Posterior cingulate gyrus (tissue), 11 donors: ENCODE measurements at regions not wholly inside any gene's neighbourhood (a gene's known extent, or its start where the extent isn't known, plus 50 kb on each side); places are given as distances from the start of the nearest gene placed in this dataset.

Source experiments
- DNase-seq, 10 donors: peaks; one replicate each; pipeline versions ENCODE4 v3.0.0 to v3.0.0-alpha.2; 2020 to 2021; ENCODE audit warnings: mixed read lengths in 3 of 10
- intact Hi-C: fragments of 100-400 bp; cut with DNase I; formaldehyde crosslinking; loops from one replicate; pipeline ENCODE4 v1.15.1; 2023

DNA sequence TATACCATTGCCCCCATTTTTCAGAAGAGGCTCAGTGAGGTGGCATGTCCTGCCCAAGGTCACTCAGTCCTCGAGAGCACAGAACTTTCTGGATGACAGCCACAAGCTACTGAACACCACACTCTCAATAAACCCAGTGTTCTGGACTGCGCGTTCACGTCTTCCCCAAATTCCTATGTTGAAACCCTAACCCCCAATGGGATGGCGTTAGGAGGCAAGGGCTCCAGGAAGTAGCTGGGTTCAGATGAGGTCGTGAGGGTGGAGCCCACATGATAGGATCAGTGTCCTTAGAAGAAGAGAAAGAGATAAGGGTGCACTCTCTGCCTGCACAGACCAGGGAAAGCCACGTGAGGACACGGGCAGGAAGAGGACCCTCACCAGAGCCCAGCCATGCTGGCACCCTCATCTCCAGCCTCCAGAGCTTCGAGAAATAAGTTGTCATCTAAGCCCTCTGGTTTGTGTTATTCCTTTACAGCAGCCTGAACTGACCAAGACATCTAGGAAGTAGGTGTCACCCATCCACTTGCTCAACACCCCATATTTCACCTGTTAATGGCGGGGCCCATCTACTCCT lies 324.0 kb downstream of the UACA start:
- intact Hi-C loops = no loop called here
- no peak for DNase-seq

DNA sequence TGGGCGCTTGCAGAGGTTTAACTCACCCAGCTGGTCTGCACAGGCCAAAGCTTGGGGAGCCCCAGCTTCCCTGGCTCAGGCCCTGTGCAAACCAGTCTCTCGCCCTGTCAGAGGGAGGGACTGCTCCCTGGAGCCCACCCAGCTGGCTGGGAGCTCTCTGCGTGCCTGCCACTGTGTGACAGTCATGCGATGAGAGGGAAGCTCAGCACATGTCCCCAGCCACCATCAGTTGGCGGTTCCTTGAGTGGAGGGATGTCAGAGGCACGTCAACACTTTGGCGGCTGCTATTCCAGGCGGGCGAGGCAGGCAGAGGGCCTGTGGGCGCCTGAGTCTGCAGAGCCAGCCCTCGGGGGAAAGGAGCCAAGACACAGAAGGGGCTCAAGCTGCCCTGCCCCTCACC lies 324.6 kb downstream of the UACA start:
- DNase-seq = no peak
- intact Hi-C loops = no loop called here

DNA sequence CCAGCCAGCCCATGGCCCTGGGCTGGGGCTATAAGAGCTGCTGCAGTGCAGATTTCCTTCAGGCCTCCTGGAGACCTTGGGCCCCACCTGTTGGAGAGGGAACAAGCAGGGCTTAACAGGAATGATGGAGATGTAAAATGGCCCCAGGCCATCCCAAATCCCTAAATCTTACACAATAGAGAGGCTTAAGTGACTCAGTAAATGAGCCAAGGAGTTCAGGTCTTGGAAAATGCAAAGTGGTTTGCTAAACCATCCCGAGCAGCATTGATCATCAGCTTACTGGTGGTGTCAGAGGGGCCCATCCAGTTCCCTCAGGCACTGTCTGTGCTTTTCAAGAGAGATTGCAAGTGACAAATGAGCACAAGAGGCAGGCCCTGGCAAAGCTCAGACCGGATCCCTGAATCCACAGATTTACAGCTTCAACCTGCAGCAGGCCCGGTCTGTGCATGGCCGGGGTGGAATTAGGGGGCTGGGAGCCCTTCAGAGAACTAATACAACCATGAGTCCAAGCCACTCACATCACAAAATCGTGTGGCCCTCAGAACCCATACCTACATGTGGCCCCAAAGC lies 325.4 kb downstream of the UACA start:
- DNase-seq = no peak
- intact Hi-C loops = no loop called here

DNA sequence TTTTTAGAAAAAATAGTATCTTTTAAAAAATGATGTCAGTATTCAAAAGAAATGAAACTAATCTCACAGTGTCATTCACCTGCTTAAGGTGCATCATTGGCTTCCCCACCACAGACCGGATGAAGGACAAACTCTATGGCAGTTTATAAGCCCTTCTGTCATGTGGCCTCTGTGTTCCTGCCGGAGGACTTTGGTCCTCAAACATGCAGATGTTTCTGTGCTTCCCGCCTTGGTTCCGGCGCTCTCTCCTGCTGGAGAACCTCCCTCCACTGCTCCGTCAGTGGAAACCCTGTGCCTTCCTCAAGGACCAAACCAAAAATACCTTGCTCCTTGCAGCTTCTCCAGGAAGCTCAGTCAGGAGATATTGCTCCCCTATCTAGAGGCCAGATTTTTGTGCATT lies 326.3 kb downstream of the UACA start:
- DNase-seq = peak in 1 of 10 donors; percentile 30
- intact Hi-C loops = no loop called here

DNA sequence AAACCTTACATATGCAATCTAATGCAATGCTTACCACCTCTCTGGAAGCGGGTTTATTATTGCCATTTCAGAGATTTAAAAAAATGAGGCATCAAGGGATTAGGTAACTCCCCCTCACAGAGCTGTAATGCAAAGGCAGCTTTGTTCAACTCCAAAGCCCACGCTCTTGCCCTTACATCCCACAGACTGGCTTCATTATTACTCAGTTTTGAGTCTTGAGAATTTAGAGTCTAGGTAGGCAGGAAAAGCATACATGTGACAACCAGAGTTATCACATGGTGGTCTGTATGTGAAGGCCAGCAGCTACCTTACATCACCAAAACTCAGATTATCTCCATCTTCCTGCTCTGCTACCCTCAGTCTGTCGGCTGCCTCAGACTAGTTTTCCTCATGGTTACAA lies 326.9 kb downstream of the UACA start:
- intact Hi-C loops = no loop called here
- peak in 1 of 10 donors; percentile 7 for DNase-seq

DNA sequence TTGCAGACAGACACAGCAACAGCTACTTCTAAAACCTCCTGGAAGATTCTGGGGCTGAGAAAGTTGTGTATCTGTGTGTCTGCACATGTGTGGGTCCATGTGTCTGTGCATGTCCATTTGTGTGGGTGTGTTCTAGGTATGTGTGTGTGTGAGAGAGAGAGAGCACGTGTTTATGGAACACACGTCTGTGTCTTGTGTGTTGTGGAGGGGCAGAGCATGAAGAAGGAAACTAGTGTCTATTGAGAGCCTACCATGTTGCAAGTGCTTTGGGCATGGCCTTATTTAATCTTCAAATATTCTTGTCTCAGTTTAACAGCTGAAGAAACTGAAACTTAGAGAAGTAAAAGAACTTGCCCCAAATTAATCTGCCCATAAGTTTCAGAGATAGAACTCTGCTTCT lies 327.5 kb downstream of the UACA start:
- intact Hi-C loops = no loop called here
- no peak for DNase-seq

DNA sequence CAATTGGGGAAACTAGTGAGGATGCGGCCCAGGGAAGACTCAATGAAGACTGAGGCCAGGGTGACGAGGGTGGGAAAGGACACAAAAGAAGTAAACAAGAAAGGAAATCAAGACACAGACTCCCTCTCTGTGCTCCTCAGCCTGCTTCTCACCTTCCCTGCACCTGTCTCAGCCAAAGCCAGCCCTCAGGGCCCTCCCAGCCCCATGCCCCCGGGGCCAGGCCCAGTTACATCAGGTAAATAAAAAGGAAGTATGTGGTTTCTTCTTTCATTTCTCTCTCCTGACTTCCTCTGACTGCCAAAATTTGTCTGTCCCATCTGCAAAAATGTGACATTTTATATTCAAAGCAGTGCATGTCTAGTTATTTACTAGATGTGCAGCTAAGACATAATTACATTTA lies 328.0 kb downstream of the UACA start:
- intact Hi-C loops = no loop called here

DNA sequence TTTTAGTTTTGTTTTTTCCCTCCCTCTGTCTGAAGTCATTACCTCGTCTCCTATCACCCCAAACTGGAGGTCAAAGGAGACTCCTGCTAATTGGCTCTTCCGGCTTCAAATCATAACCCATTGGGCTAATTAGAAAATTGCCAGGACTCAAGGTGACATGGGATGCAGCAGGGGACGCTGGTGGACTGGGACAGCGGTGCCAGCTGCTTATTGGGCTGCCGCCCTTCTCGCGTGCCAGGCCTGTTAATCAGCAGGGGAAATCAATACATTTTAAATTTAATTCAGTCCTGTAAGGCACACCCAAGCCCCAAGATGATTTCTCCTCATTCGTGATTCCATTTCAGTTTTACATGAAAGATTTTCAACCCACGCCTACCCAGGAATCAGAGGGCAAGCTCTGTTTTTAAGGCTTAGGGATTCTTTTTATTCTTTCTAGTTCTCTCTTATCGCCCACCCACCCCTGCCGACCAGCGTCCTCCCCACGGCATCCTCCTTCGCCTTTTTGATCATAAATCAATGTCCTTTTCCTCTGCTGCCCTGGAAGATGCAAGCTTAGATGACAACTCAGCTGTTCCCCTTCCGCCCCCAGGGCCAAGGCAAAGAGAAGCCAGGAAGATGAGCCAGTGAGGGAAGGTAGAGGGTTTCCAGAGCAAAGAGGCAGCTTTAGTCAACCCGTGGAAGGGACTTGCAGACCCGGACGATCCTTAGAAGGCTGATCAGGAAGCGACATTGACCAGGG lies 329.6 kb downstream of the UACA start:
- intact Hi-C loops = no loop called here
- no peak for DNase-seq

More for the DNA sequence above, 328.0 kb downstream of the UACA start:
- DNase-seq = peak in 1 of 10 donors; percentile 77

DNA sequence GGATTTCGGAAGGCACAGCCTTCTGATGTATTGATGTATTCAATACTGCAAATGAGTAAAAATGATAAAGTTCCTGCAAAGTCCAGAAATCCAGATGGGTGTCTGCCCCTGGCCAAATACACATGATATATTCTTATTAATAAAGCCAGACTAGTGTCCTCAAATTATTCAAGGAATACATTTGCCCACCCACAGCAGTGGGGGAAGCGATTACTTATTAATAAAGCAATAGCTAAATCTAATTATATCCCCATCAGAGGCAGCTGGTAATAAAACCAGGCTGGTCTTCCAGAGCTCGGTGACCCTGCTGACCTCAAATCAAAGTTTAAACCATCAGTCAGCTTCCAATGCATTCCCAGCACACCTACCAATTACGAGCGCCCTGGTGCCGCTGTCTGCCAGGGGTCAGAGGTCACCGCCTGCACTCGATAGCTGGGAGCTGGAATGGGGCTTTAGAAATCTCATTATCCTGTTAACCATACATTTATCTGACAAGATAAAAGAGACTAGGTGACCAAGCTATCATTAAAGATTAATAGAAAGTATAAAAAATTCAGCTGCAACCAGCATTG lies 330.3 kb downstream of the UACA start:
- intact Hi-C loops = no loop called here
- no peak for DNase-seq

DNA sequence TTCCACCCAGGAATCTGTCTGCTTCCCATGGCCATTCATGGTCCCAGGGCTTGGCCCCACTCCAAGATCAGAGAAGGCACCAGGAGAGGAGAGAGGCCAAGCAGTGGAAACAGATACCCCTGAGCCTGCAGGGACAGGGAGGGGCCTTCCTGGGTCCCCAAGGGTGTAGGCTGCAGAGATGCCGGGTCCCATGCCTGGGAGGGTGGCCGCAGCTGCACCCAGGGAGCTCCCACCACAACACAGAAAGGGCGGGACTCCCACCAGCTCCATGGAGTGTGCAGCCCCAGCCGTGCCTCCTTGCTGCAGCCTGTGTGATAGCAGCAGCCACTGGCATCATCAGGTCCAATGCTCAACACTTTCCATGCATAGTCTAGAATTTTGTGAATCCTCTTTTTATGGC lies 331.5 kb downstream of the UACA start:
- DNase-seq = no peak
- intact Hi-C loops = no loop called here

DNA sequence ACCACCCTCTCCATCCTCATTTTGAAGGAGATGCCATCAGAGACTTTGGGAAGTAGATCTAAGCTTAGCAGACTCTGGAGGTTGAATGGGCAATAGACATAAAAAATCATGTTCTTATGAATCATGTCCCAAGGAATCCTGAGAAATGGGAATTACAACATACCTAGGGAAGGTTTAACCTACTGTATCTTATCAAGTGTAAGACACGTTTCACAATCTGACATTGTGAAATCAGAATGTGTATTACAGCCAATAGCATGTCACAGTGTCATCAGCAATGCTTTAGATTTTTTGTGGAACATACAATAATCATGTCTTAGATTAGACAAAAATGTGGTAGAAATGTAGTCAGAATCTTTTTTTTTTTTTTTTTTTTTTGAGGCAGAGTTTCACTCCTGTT lies 332.4 kb upstream of the TLE3 start:
- intact Hi-C loops = no loop called here
- no peak for DNase-seq

DNA sequence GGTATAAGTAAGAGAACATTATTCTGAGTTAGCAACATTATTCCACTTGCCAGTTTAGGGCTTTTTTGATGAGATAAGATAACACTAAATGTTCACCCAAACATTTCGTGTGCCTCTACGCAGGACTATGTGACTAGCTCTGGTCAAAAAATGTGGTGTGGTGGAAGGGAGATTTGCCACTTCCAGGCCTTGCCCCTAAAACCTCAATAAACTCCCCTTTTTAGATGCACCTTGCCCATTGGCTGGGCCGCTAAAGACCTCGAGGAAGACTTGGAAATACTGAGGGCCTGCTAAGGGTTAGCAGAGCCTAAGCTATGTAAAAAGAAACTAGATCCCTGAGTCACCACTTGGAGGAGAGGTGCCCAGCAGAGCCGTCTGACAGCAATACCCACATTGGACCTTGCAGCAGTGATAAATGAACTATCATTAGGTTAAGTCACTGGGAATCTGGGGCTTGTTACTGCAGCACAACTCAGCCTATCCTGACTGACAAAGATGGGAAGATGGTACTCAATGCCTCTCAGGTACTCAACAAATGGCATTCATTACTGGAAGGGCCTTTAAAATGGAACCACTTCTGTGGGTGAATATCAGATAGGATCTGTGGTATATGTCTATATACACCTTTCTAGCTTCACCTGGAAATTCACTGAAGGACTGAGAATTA lies 331.5 kb upstream of the TLE3 start:
- no peak for DNase-seq
- intact Hi-C loops = no loop called here

DNA sequence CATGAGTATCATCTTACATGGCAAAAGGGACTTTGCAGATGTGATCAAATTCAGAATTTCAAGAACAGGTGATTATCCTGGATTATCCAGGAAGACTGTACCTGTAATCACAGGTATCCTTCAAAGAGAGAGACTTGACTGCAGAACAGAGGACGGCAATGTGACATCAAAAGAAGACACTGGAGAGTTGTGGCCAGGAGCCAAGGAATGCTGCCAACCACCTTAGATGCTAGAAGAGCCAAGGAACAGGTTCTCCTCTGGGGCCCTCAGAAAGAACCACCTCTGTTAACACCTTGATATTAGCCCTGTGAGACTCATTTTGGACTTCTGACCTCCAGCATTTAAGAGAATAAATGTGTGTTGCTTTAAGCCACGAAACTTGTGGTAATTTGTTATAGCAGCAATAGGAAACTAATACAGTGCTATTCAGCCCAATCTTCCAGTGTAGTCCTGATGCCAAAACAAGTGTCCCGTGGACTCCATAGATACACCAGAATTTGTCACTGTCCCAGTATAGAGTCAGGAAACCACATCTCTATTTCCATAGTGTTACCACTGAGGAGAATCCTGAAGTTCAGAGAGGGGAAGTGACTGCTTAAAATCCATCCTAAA lies 330.6 kb upstream of the TLE3 start:
- intact Hi-C loops = no loop called here
- DNase-seq = no peak

DNA sequence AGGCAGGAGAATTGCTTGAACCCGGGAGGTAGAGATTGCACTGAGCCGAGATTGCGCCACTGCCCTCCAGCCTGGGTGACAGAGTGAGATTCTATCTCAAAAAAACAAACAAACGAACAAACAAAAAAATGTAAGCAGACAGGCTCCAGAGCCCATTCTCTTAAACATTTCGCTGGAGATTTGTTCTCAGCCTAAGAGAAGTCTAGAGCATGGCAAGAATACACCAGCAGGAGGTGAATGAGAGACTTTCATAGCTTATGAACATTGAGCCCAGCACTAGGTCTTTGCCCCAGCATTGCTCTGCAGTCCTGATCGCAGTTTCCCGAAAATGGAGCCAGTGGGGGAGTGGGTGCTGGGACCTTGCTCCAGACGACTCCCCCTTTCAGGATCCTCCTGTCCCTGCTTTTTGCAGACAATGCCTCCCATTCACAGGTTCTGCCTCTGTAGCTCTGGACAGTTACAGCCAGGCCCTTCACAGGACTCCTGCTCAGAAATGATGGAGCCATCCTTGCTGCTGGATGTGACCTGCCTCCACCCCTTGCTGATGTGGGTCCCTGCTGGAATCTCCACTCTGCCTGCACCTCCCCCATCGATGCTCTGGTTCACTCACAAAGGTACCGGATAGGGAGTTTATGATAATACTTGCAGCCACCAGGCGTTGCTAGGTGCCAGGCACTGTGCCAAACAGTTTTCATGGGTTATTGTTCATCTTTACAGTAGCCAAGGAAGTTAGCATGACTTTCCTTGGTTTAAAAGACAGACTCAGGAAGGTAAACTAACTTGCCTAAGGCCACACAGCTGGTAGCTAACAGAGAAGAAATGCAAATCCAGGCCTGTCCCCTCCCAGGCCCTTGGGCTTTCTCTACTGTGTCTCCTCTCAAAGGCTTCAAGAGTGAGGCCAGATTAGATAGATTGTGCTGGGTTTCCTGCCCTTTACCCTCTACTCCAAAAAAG lies 329.7 kb upstream of the TLE3 start:
- intact Hi-C loops = no loop called here
- DNase-seq = no peak

DNA sequence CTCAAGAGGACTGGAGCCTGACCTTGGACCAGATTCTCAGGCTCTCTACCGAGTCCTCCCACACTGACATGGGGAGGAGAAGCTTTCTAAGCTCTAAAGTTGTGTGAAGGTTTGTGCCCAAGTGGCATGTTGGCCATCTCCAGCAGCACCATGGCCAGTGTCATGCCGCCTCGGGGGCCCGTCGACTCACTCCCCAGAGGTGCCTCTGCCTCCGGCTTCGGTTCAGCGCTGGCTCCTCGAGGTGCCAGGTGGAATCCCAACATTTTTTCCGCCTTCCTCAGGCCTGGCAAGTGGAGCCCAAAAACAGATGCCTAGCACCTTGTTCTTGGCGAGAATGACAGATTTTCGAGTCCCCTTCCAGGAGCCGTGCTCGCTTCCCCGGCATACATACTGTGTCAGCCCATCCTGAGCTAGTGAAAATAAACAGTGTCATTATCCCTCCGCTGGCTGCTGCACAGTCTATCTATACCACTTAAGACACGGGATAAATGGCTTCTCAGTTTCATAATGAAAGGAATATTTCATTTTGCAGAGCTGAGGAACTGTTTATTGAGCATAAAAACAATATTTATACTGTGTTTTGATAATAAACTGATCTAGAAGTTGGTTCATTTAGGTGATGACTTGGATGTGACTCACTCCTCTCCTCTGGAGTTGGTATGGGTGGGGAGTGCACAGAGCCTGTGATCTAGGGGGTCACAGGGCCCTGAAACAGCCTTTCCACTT lies 328.5 kb upstream of the TLE3 start:
- no peak for DNase-seq
- intact Hi-C loops = no loop called here

DNA sequence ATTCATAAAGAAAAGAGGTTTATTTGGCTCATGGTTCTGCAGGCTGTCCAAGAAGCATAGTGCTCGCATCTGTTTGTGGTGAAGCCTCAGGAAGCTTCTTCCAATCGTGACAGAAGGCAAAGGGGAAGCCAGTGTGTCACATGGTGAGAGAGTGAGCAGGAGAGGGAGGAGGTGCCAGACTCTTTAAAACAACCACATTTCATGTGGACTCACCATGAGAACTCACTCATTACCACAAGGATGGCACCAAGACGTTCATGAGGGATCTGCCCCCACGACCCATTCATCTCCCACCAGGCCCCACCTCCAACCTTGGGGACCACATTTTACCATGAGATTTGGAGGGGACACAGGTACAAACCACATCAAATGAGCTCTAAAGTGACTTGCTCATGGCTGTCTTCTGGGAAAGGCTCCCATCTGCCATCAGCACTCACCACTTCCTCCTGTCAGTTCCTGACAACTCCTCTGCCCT lies 327.3 kb upstream of the TLE3 start:
- no peak for DNase-seq
- intact Hi-C loops = no loop called here

DNA sequence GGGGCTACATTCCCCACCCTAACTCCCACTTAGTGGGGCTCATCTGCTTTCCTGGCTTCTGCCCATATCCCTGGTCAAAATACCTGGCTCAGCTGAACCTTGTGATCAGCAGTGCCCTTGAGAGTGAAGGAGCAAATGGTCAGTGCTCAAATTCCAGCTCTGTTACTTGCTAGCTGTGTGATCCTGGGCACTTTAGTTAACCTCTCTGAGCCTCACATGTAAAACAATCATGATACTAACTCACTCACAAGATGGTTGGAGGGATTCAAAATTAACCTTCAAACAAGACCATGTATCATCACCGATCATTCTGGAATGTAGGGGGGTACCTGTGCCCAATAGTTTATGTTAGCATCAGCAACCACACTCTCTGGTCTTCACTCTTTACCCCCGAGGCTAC lies 325.6 kb upstream of the TLE3 start:
- no peak for DNase-seq
- intact Hi-C loops = no loop called here

DNA sequence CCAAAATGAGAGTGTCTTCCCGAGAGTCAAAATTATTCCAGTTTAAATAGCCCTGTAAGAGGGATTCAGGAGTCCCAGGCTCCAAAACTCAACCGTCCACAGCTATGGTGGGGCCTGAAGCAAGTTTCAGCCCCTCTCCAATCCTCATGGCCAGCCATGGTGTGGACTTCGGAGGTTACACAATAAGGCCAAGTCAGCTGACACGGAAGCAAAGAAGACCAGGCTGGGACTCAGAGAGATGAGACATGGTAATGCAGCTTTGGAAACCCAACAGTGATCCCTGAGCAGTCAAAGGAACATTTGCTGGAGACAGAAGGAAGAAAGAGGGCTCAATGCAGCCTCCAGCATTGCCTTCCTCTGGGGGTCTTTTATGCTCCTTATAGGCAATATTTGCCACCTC lies 324.6 kb upstream of the TLE3 start:
- DNase-seq = no peak
- intact Hi-C loops = no loop called here

DNA sequence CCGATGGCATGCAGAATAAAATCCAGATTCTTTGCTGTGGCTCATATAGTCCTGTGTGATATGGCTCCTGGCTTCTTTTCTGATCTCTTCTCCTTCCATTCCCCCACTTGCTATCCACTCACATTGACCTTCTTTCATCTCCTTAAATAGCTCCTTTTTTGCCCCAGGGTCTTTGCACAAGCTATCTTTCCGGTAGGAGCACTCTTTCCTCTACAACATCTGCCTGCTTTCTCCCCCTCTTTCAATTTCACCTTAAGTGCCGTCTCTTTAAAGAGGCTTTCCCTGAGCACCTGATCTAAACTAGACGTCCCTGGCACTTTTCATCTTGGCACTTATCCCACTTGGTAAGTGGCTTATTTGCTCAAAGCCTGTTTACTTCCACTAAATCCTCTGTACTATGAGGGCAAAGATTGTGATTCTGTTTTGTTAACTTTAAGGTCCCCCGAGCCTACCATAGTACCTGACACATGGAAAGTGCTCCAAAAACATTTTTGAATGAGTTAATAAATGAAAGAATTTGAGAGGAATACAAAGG lies 323.3 kb upstream of the TLE3 start:
- intact Hi-C loops = no loop called here
- DNase-seq = no peak
